Tongue (tissue), 1 donor: ENCODE measurements at regions not wholly inside any gene's neighbourhood (a gene's known extent, or its start where the extent isn't known, plus 50 kb on each side); places are given as distances from the start of the nearest gene placed in this dataset.

Source experiments
- DNase-seq: peaks from one replicate; pipeline ENCODE4 v3.0.0-alpha.2; 2015

DNA sequence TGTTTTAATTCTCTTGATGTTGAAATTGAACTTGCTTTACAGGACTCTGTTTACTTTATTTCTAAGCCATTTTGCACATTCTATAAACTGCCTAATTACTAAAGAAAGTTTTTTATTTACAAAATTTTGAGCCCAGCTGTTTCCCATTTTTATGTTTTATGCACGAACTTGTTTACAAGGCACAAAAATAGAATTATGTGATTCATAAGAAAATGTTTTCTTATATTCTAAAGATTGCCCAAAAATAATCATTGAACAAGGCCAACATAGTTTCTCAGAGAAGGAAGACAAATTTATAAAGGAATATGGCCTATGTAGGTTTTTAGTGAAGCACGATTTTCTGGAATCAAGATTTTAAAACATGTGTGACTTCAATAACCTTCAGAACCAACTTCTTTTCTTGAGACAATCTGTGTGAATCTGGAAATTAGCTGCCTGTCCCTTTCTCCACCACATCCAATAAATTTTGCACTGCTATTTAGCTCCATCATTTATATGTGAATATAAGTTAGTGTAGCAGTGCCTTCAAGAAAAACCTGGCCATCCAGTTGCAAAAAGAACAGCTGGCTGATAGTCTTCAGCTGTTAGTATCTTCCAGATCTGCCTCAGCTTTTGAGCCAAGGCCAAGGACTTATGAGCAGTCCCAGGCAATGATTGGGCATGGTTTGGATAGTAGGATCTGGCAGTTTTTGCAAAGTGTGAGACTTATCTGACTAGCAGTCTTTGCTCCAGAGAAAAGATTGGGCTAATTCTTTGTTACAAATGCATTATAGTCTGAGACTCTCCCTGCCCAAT is 253.2 kb upstream of the COL3A1 start:
- peak; percentile 92 for DNase-seq

- no peak for DNase-seq
These were observed 252.4 kb upstream of the COL3A1 start for GRCh38 chr2:188721784-188722183.

- peak; percentile 21 for DNase-seq
These were observed 248.3 kb upstream of the COL3A1 start for GRCh38 chr2:188725746-188726360.

DNA sequence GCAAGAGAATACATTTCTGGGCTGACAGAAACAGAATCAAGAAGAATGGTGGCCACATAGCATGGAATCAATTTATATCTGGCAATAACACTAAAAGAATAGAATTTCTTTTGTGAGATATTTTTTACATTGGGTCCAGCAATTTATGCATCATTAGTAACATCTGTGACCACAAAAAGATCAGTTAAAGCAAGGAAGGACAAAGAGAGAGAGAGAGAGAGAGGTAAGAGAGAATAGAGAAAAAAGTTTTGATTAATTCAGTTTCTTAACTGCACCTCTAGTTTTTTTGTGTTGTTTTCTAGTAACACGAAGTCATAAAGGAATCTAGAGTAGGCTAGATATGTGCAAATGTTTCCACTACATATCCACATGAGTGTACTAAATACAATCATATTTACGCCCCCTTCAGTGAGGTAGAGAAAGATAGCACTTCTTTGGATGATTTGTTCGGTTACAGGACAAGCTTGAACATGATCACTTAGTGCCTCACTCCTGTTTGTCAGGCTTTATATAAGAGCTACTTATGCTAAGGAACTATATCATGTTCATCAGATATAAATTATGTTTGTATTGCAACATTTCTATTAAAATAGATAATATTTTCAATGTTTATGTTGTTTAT is 247.4 kb upstream of the COL3A1 start:
- DNase-seq: peak; percentile 17

DNA sequence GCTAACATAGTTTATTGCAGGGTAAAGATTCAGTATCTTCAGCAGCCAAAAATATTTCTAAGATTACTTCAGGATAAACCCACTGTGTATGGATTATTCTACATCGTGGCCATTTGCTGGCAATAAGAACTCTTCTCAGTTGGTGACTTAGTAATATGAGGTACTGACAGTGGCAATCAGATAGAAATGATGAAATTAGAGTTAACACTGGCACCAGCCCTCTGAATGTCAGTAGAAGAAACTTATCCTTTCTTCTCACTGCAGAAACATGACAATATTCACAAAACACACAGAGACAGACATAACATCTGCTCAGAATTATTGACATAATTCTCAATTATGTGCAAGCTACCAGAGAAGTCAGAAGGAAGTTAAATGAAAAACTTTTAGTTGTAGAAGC is 246.3 kb upstream of the COL3A1 start:
- no peak for DNase-seq

GRCh38 chr2:188734691-188735090 is 239.5 kb upstream of the COL3A1 start:
- DNase-seq: peak; percentile 12

DNA sequence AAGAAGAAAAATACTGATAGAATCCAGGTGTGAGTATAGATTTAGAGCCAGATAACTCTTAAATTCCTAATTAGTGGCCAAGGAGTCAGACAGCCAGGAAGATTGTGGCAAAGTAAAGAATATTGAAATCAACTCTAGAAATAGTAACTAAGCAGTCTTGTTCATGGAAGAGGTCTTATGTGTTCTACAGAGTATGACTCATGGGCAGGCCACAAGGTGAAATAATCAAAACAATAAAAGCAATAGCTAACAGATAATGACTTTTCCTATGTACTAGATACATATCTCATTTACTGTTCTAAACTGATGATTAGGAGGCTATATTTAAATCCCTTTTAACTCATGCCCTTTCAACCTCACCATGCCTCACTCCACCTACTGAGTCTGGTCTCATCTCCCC is 227.4 kb upstream of the COL3A1 start:
- DNase-seq: no peak

DNA sequence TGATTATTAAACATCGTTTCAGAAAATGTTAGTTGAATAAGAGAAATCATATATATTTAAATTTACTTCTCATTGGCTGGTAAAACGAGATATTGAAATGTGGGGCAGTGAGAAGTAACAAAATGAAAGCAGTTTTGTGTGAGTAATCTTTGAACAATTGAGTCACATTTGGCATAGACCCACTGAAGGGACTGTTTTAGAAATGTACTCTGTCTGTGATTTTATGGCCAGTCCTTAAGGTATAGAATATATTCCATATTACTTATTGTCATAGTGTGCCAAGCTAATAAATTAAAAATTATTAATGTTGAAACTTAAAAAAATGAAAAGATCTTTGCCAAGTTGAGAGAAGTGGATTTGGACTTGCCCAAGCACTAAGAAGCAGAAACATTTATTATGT is 222.4 kb upstream of the COL3A1 start:
- DNase-seq: no peak

GRCh38 chr2:188752311-188752710 is 221.9 kb upstream of the COL3A1 start:
- no peak for DNase-seq

GRCh38 chr2:188762151-188762550 is 212.0 kb upstream of the COL3A1 start:
- peak; percentile 31 for DNase-seq

- DNase-seq: peak; percentile 17
These were observed 208.4 kb upstream of the COL3A1 start for GRCh38 chr2:188765522-188766470.

- no peak for DNase-seq
These were observed 207.7 kb upstream of the COL3A1 start for GRCh38 chr2:188766471-188766856.

DNA sequence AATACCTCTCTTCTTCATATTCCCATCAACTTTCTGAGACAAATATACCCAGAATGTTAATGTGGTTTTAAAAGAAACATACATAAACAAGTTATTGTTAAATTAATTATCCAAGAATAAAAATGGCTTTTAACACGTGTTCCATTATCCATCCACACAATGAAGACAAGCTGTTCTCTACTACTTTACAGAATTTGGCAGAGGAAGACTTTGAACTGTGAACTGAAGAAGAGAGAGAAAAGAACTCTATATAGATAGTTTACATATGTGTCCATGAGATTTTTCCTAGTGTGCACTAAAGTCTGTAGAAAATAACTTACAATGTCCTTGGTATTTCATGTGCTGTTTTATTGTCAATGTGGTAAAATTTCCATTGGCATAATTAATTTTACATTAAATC is 207.0 kb upstream of the COL3A1 start:
- DNase-seq: peak; percentile 47

- DNase-seq: no peak
These were observed 203.9 kb upstream of the COL3A1 start for GRCh38 chr2:188770296-188770695.

GRCh38 chr2:188773075-188773474 is 201.1 kb upstream of the COL3A1 start:
- DNase-seq: no peak

DNA sequence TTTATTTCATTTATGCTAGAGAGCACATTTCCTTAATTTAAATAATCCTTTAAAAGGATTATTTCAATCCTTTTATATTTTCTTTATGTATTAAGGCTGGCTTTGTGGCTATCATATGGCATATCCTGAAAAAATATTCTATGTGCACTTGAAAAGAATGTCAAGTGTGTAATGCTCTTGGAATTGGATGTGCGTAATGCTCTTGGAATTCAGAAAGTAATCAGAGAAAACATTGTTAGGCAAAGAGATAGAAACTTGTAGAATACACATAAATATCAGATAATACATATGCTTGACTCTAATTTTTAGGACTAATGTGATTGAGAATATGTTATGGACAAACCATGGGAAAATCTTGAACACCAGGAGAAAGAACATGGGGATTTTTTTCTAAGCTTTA is 197.5 kb upstream of the COL3A1 start:
- DNase-seq: no peak

DNA sequence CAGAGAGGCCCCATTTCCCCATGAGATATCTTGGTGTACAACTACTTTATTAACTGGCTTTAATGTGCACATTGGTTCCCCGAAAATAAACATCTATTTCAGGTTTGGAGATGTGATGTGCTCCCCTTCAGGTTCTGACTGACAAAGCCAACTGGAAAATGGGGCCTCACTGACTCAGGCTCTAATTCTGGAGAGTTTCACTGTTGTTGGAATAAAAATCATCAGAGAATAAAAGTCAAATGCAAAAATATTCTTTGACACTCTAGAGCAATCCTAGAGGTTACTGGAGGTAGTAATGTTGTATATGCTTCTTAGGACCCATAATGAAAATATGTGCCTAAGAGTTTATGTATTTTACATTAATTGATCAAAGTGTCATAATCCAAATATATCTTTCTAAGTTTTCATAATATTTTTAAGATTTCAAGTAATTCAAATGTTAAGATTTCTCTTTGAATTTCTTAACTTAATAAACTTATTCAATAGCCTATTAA is 189.9 kb upstream of the COL3A1 start:
- no peak for DNase-seq

DNA sequence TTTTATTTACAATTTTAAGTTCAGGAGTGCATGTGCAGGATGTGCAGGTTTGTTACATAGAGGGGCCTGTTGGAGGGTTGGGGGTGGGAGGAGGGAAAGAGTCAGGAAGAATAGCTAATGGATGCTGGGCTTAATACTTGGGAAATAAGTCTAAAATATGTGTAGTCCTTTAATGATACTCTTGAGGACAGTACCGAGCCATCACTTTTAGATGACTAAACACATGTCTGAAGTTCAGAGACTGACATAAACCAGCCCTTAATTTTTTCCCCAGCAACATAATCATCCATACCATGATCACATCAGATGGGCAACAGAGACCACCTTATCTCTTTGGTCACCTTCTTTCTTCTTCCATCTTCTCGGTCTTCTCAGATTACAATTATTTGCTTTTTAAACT is 189.1 kb upstream of the COL3A1 start:
- DNase-seq: no peak

GRCh38 chr2:188785490-188785889 is 188.7 kb upstream of the COL3A1 start:
- peak; percentile 55 for DNase-seq

DNA sequence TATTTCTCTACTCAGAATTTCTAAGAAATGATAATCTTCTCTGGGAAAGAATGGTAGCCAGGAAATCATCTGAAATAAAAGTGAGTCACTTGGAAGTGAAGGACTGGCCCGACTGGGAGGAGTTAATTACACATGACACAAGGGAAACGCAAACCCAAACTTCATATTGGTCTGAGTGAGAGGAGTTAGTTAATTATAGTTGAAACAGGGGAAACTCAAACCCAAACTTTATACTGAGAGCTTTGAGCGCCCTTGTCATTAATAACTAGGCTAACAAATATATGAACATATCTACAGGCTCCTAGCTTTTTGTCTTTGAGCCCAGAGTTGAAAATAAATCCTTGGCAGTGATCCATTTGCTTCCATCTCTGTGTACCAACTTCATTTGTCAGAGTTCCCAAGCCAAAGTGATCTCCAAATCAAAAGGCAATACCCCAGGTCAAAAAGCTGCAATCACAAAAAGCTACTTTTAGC is 187.8 kb upstream of the COL3A1 start:
- DNase-seq: peak; percentile 61

DNA sequence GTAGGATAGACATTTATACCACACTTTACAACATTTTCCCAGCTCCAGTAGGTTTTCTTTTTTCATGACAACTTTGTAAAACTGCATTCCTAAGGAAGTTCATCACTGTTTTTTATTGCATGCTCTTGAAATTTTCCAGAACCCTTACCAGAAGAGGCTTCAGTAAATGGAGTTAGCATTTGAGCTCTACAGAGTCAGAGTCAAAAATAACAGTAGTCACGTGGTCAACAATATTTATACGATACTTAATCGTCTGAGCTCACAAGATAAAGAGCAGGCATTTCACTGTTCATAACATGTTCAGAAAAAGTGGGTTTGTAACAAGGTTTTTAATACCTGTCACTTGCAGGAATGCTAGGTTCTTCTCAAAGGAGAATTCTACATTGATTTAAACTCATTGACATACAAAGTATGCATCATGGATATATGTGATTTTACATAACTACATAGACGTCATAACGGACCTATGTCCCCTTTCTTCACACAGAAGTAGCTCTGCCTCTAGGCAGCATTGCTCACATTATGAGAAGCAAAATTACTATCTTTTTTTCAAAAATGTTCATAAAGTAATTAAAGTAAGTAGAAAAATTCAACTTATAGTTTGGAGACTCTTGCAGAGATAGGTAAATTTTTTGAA is 187.0 kb upstream of the COL3A1 start:
- peak; percentile 76 for DNase-seq
